Thymus (tissue), 11 donors: ENCODE measurements at regions not wholly inside any gene's neighbourhood (a gene's known extent, or its start where the extent isn't known, plus 50 kb on each side); places are given as distances from the start of the nearest gene placed in this dataset.

Source experiments
- DNase-seq, 9 donors: peaks; one replicate each; pipeline ENCODE4 v3.0.0-alpha.2; 2013; ENCODE audit warnings: low spot score in 9 of 9, low read depth in 6 of 9, missing footprints in 1 of 9
- H3K27ac ChIP-seq, 2 donors: one replicate each; pipeline ENCODE4 v1.5.1; 2013; ENCODE audit warnings: control low read depth in 1 of 2, low read depth in 1 of 2, low read length in 1 of 2, mild to moderate bottlenecking in 1 of 2, moderate library complexity in 1 of 2
- H3K27me3 ChIP-seq, 2 donors: one replicate each; pipeline ENCODE4 v1.5.1; 2013; ENCODE audit warnings: low read length in 1 of 2; ENCODE audit not compliant: control insufficient read depth in 2 of 2, insufficient read depth in 1 of 2
- H3K36me3 ChIP-seq, 2 donors: one replicate each; pipeline ENCODE4 v1.5.1; 2013; ENCODE audit warnings: low read length in 1 of 2, mild to moderate bottlenecking in 1 of 2, moderate library complexity in 1 of 2; ENCODE audit not compliant: control insufficient read depth in 2 of 2, insufficient read depth in 2 of 2
- H3K4me1 ChIP-seq, 2 donors: one replicate each; pipeline ENCODE4 v1.5.1; 2013; ENCODE audit warnings: low read length in 2 of 2; ENCODE audit not compliant: control insufficient read depth in 2 of 2, insufficient read depth in 2 of 2
- H3K4me3 ChIP-seq, 2 donors: one replicate each; pipeline ENCODE4 v1.5.1; 2013; ENCODE audit warnings: low read length in 2 of 2, control low read depth in 1 of 2, mild to moderate bottlenecking in 1 of 2
- H3K9me3 ChIP-seq, 2 donors: one replicate each; pipeline ENCODE4 v1.5.1; 2013; ENCODE audit warnings: low read length in 1 of 2, mild to moderate bottlenecking in 1 of 2; ENCODE audit not compliant: control insufficient read depth in 2 of 2, insufficient read depth in 1 of 2
- WGBS: extraction: QIAGEN DNeasy Blood & Tissue Kit; methylation state at CpG from one replicate; pipeline ENCODE4 v1.1.7; 2013; 5-methylcytosine and 5-hydroxymethylcytosine counted together
- donor health status: healthy.

- H3K4me3 ChIP-seq, result no peak overlapping the region
- no peak overlapping the region for H3K27ac ChIP-seq
- H3K36me3 ChIP-seq, result no peaks in the 10 kb centered on the region
- no peaks in the 10 kb centered on the region for H3K9me3 ChIP-seq
- no peaks in the 10 kb centered on the region for H3K4me1 ChIP-seq
- DNase-seq, result no peak
- no peaks in the 10 kb centered on the region for H3K27me3 ChIP-seq
These were observed 270.2 kb downstream of the ALG10B start for GRCh38 chr12:38586789-38587188.

DNA sequence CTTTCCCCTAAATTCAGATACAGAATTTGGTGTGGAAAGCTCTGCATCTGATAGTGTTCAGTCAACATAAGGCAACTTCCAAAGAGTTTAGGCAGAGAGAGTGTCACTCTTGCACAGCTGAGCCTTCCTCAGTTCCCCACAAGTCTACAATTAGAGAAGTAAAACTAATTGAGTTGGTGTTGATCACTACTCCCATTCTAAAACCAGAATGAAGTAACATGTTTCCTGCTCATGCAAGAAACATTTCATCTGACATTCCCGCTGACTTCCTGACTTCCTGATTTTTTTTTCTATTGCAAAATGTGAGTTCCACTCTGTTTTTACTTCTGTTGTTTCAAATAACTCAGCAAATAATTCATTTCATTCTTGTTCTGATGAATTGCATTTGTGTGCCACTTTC, 271.0 kb downstream of the ALG10B start:
- Histone ChIP-seq H3K36me3 (no peaks in the 10 kb centered on the region), H3K27me3 (no peaks in the 10 kb centered on the region), H3K4me1 (no peaks in the 10 kb centered on the region), H3K9me3 (no peaks in the 10 kb centered on the region), H3K4me3 (no peak overlapping the region), H3K27ac (no peak overlapping the region)
- DNase-seq, result no peak
- WGBS, result 17% methylated on average over 1 of the region's 1 CpG

GRCh38 chr12:38588624-38589305, 272.2 kb downstream of the ALG10B start:
- H3K27ac ChIP-seq, result no peak overlapping the region
- WGBS, result 85% methylated on average over 4 of the region's 4 CpGs
- no peaks in the 10 kb centered on the region for H3K9me3 ChIP-seq
- no peaks in the 10 kb centered on the region for H3K4me1 ChIP-seq
- no peaks in the 10 kb centered on the region for H3K36me3 ChIP-seq
- H3K27me3 ChIP-seq, result no peaks in the 10 kb centered on the region
- H3K4me3 ChIP-seq, result no peak overlapping the region
- no peak for DNase-seq

- no peaks in the 10 kb centered on the region for H3K4me1 ChIP-seq
- no peaks in the 10 kb centered on the region for H3K36me3 ChIP-seq
- H3K4me3 ChIP-seq, result no peak overlapping the region
- H3K27me3 ChIP-seq, result no peaks in the 10 kb centered on the region
- 90% methylated on average over 4 of the region's 4 CpGs for WGBS
- no peak overlapping the region for H3K27ac ChIP-seq
- DNase-seq, result no peak
- H3K9me3 ChIP-seq, result no peaks in the 10 kb centered on the region
These were observed 272.7 kb downstream of the ALG10B start for GRCh38 chr12:38589306-38589632.

DNA sequence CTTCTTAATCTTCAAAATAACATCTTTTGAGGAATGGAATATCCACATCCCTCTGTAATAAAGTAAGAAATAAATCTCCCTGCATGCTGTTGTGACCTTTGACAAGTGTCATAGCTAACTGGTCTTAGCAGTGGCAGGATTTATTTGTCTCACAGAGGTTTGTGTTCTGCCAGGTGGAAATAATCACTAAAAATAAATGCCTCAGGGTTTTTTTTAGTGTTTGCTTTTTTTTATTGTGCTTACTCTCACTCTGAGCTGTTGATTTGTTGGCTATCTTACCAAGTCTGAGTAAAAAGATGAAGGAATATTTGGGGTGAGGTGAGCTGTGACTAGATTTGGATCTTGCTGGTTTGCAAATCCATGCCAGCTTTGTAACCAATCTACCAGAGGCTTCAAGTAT, 285.4 kb downstream of the ALG10B start:
- H3K9me3 ChIP-seq, result no peaks in the 10 kb centered on the region
- H3K4me3 ChIP-seq, result no peak overlapping the region
- no peaks in the 10 kb centered on the region for H3K4me1 ChIP-seq
- no peak overlapping the region for H3K27ac ChIP-seq
- no peaks in the 10 kb centered on the region for H3K27me3 ChIP-seq
- DNase-seq, result no peak
- no peaks in the 10 kb centered on the region for H3K36me3 ChIP-seq
